Vagina (tissue), 2 donors: ENCODE measurements at regions not wholly inside any gene's neighbourhood (a gene's known extent, or its start where the extent isn't known, plus 50 kb on each side); places are given as distances from the start of the nearest gene placed in this dataset.

ENCODE experiments used
- POLR2AphosphoS5 ChIP-seq, 2 donors: sonication (generic); formaldehyde crosslinking; IDR thresholded peaks; one replicate each; pipeline ENCODE4 v1.9.0; 2017; ENCODE audit warnings: antibody characterized with exemption in 2 of 2, mild to moderate bottlenecking in 2 of 2, low read depth in 1 of 2; ENCODE audit not compliant: insufficient read depth in 1 of 2
- TF ChIP-seq, protein P1 (sequence below), 3 experiments: fragments of 450-650 bp in 2 of 3; fragments of 200-600 bp in 1 of 3; sonication (generic) in 1 of 3; IDR thresholded peaks; one replicate each; pipeline ENCODE4 v1.5.1; 2017 to 2019; ENCODE audit warnings: antibody characterized with exemption in 3 of 3, mild to moderate bottlenecking in 2 of 3, moderate library complexity in 2 of 3

DNA sequence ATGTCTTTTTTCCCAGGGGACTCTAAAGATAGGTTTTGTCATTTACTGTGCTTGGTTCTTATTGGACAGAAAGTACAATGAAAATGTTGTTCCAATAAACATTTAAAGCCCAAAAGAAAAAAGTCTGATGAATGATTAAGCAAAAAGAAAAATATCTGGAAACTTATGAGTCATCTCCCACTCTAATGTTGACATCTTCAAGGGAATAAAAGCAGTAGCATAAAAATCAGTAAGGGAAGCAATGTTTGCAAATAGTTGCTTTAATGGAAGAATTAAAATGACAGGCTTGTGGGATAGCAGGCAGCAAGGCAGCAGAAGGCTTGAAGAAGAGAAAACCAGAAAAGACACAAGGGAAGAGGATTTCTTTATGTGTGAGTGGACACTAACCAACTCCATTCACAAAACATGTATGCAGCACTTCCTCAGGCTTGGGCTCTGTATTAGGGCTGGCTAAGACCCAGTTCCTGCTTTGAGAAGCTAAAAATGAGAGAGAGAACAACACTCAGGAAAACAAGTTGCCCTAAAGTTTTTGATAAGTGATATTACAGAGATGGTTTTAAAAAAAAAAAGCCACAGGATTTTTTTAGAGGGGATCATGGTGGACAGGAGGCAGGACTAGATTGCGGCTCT, 263.2 kb upstream of the NT5E start:
- TF ChIP-seq, protein P1, sequence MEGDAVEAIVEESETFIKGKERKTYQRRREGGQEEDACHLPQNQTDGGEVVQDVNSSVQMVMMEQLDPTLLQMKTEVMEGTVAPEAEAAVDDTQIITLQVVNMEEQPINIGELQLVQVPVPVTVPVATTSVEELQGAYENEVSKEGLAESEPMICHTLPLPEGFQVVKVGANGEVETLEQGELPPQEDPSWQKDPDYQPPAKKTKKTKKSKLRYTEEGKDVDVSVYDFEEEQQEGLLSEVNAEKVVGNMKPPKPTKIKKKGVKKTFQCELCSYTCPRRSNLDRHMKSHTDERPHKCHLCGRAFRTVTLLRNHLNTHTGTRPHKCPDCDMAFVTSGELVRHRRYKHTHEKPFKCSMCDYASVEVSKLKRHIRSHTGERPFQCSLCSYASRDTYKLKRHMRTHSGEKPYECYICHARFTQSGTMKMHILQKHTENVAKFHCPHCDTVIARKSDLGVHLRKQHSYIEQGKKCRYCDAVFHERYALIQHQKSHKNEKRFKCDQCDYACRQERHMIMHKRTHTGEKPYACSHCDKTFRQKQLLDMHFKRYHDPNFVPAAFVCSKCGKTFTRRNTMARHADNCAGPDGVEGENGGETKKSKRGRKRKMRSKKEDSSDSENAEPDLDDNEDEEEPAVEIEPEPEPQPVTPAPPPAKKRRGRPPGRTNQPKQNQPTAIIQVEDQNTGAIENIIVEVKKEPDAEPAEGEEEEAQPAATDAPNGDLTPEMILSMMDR (IDR thresholded peaks at IDR 0.05), result no peak
- TF ChIP-seq POLR2AphosphoS5 (IDR thresholded peaks at IDR 0.05; ENCODE audit: insufficient read depth in 1 of 2, low read depth in 1 of 2), result no peak
